H1 (cell line): ENCODE measurements at regions not wholly inside any gene's neighbourhood (a gene's known extent, or its start where the extent isn't known, plus 50 kb on each side); places are given as distances from the start of the nearest gene placed in this dataset.

Source experiments
- CBX8 ChIP-seq: fragments of 300-800, 300-1000 bp; sonication (generic); IDR thresholded peaks from 2 replicates; pipeline ENCODE4 v1.7.1; 2016; ENCODE audit warnings: low read depth, low read length, borderline replicate concordance
- CHD7 ChIP-seq: fragments of 300-600 bp; sonication (generic); IDR thresholded peaks from 2 replicates; pipeline ENCODE4 v1.7.1; 2012; ENCODE audit warnings: low read length, moderate library complexity, mild to moderate bottlenecking, inconsistent platforms; ENCODE audit not compliant: insufficient replicate concordance
- CTBP2 ChIP-seq: IDR thresholded peaks from 2 replicates; pipeline ENCODE4 v1.7.0; 2011; ENCODE audit warnings: borderline replicate concordance, mild to moderate bottlenecking, moderate library complexity, mixed read lengths, low read length; ENCODE audit not compliant: insufficient read depth, insufficient read length
- CTCF ChIP-seq, 3 experiments: IDR thresholded peaks; 1 replicate in 2 of 3; 2 replicates in 1 of 3; pipeline versions ENCODE4 v1.5.1 to v1.6.1; 2011; ENCODE audit warnings: low read length in 3 of 3, mild to moderate bottlenecking in 3 of 3, inconsistent platforms in 2 of 3, low read depth in 1 of 3, moderate library complexity in 1 of 3; ENCODE audit not compliant: insufficient read depth in 1 of 3; ENCODE audit errors: control extremely low read depth in 1 of 3
- EP300 ChIP-seq, 2 experiments: IDR thresholded peaks; 1 replicate in 1 of 2; 2 replicates in 1 of 2; pipeline ENCODE4 v1.6.1; 2011 to 2012; ENCODE audit warnings: low read depth in 2 of 2, low read length in 2 of 2, mild to moderate bottlenecking in 2 of 2, borderline replicate concordance in 1 of 2, inconsistent platforms in 1 of 2, moderate library complexity in 1 of 2
- GTF2F1 ChIP-seq: IDR thresholded peaks from 2 replicates; pipeline ENCODE4 v1.6.1; 2012; ENCODE audit warnings: low read depth, low read length, improper control_type of control experiment, borderline replicate concordance
- KDM4A ChIP-seq: IDR thresholded peaks from one replicate; pipeline ENCODE4 v1.7.1; 2012; ENCODE audit warnings: low read depth, mild to moderate bottlenecking, moderate library complexity, low read length, inconsistent platforms; ENCODE audit not compliant: severe bottlenecking
- SIX5 ChIP-seq: IDR thresholded peaks from 2 replicates; pipeline ENCODE4 v1.6.1; 2011; ENCODE audit warnings: mild to moderate bottlenecking, low read depth, low read length

GRCh38 chr6:155519176-155519738 is 63.6 kb upstream of the NOX3 start (continued):
- no peak for TF ChIP-seq CHD7
- no peak for TF ChIP-seq KDM4A
- no peak for TF ChIP-seq EP300 (IDR thresholded peaks at IDR 0.05; ENCODE audit: borderline replicate concordance in 1 of 2, low read depth in 2 of 2, low read length in 2 of 2)
- no peak for TF ChIP-seq CTCF (IDR thresholded peaks at IDR 0.05; ENCODE audit: control extremely low read depth in 1 of 3, insufficient read depth in 1 of 3, low read depth in 1 of 3, low read length in 3 of 3)
- no peak for TF ChIP-seq SIX5
- TF ChIP-seq CBX8: no peak
- TF ChIP-seq CTBP2: no peak
- TF ChIP-seq GTF2F1: no peak
